Sciatic nerve (tissue), 2 donors: ENCODE measurements at regions not wholly inside any gene's neighbourhood (a gene's known extent, or its start where the extent isn't known, plus 50 kb on each side); places are given as distances from the start of the nearest gene placed in this dataset.

Experiments used
- ATAC-seq: fragments of 200-7000 bp; cut with Tn5 transposase; one replicate; pipeline ENCODE4 v1.9.1; 2020; ENCODE audit warnings: mild to moderate bottlenecking, moderate library complexity
- DNase-seq: peaks from one replicate; pipeline ENCODE4 v3.0.0-alpha.2; 2020; ENCODE audit warnings: low spot score
- intact Hi-C: fragments of 100-400 bp; cut with DNase I; formaldehyde crosslinking; loops from one replicate; pipeline ENCODE4 v1.14.2; 2022
- donor health status: DM: no; HTN: no; CAD: no.
- donor health status: DM: no; HTN: no; CAD: no.

GRCh38 chr3:132911741-132912415 lies 126.3 kb upstream of the TMEM108 start:
- no peak for ATAC-seq

GRCh38 chr3:132907293-132907692 lies 130.9 kb upstream of the TMEM108 start:
- intact Hi-C loops: no loop called here
- ATAC-seq (no peak), DNase-seq (no peak)

More at GRCh38 chr3:132911741-132912415, 126.3 kb upstream of the TMEM108 start:
- no peak for DNase-seq
- intact Hi-C loops: no loop called here

- ATAC-seq (no peak), DNase-seq (no peak)
- intact Hi-C loops: no loop called here
These were observed 137.7 kb upstream of the TMEM108 start for GRCh38 chr3:132900481-132900880.

GRCh38 chr3:132898141-132898540 lies 140.1 kb upstream of the TMEM108 start:
- intact Hi-C loops: no loop called here
- DNase-seq (no peak), ATAC-seq (no peak)

- DNase-seq (no peak), ATAC-seq (no peak)
- intact Hi-C loops: no loop called here
These were observed 145.2 kb upstream of the TMEM108 start for GRCh38 chr3:132892956-132893355.

- ATAC-seq (no peak), DNase-seq (no peak)
- intact Hi-C loops: no loop called here
These were observed 156.3 kb upstream of the TMEM108 start for GRCh38 chr3:132881756-132882409.

- DNase-seq: no peak
- ATAC-seq: no peak
- intact Hi-C loops: no loop called here
These were observed 157.2 kb upstream of the TMEM108 start for GRCh38 chr3:132880986-132881385.

GRCh38 chr3:132879656-132880055 lies 157.4 kb upstream of the NPHP3 start:
- DNase-seq (no peak), ATAC-seq (no peak)
- intact Hi-C loops: no loop called here

- DNase-seq: no peak
- intact Hi-C loops: no loop called here
- no peak for ATAC-seq
These were observed 152.5 kb upstream of the NPHP3 start for GRCh38 chr3:132874701-132875100.

- DNase-seq (no peak), ATAC-seq (no peak)
- intact Hi-C loops: no loop called here
These were observed 150.5 kb upstream of the NPHP3 start for GRCh38 chr3:132872711-132873110.

GRCh38 chr3:132871956-132872355 lies 149.7 kb upstream of the NPHP3 start:
- ATAC-seq: no peak
- DNase-seq: no peak
- intact Hi-C loops: no loop called here

- no peak for ATAC-seq
- intact Hi-C loops: no loop called here
These were observed 148.3 kb upstream of the NPHP3 start for GRCh38 chr3:132870541-132870940.

GRCh38 chr3:132867956-132868355 lies 145.7 kb upstream of the NPHP3 start:
- DNase-seq: no peak
- ATAC-seq: no peak
- intact Hi-C loops: no loop called here

More at GRCh38 chr3:132870541-132870940, 148.3 kb upstream of the NPHP3 start:
- DNase-seq: no peak

- ATAC-seq: no peak
- no peak for DNase-seq
- intact Hi-C loops: no loop called here
These were observed 145.3 kb upstream of the NPHP3 start for GRCh38 chr3:132867526-132867925.

GRCh38 chr3:132857317-132857716 lies 135.1 kb upstream of the NPHP3 start:
- intact Hi-C loops: no loop called here
- DNase-seq (no peak), ATAC-seq (no peak)

GRCh38 chr3:132854856-132855535 lies 132.8 kb upstream of the NPHP3 start:
- ATAC-seq: no peak
- intact Hi-C loops: no loop called here
- DNase-seq: no peak

- no peak for DNase-seq
- intact Hi-C loops: no loop called here
- ATAC-seq: no peak
These were observed 125.8 kb upstream of the NPHP3 start for GRCh38 chr3:132847849-132848625.

GRCh38 chr3:132843851-132844553 lies 121.8 kb upstream of the NPHP3 start:
- intact Hi-C loops: no loop called here
- no peak for ATAC-seq

GRCh38 chr3:132843349-132843748 lies 121.1 kb upstream of the NPHP3 start:
- no peak for DNase-seq
- intact Hi-C loops: no loop called here
- ATAC-seq: no peak

More at GRCh38 chr3:132843851-132844553, 121.8 kb upstream of the NPHP3 start:
- DNase-seq: no peak
